Left ventricle myocardium inferior (tissue), 1 donor: ENCODE measurements at regions not wholly inside any gene's neighbourhood (a gene's known extent, or its start where the extent isn't known, plus 50 kb on each side); places are given as distances from the start of the nearest gene placed in this dataset.
"Not testable (repeated sequence)": the region's sequence is repeated elsewhere in the genome, so short reads cannot be mapped to it uniquely, and the experiment has no call there.

Experiments used
- DNase-seq: peaks from one replicate; pipeline ENCODE4 v3.0.0-alpha.2; 2020
- H3K27ac ChIP-seq: fragments of 200-600 bp; replicated peaks from 2 replicates; pipeline ENCODE4 v1.8.0; 2021
- H3K27me3 ChIP-seq: fragments of 200-600 bp; 2 replicates; pipeline ENCODE4 v1.8.0; 2021; ENCODE audit warnings: low read depth
- H3K36me3 ChIP-seq: fragments of 200-600 bp; 2 replicates; pipeline ENCODE4 v1.8.0; 2021
- H3K4me1 ChIP-seq: fragments of 200-600 bp; 2 replicates; pipeline ENCODE4 v1.8.0; 2021
- H3K4me3 ChIP-seq: fragments of 200-600 bp; 2 replicates; pipeline ENCODE4 v1.8.0; 2021; ENCODE audit warnings: mild to moderate bottlenecking, moderate library complexity
- H3K9me3 ChIP-seq: fragments of 200-600 bp; replicated peaks from 2 replicates; pipeline ENCODE4 v1.8.0; 2021
- CTCF ChIP-seq: fragments of 200-600 bp; IDR thresholded peaks from 2 replicates; pipeline ENCODE4 v1.8.0; 2021; ENCODE audit warnings: antibody characterized with exemption, mild to moderate bottlenecking, borderline replicate concordance
- intact Hi-C: fragments of 100-400 bp; cut with micrococcal nuclease; formaldehyde crosslinking; loops from one replicate; pipeline ENCODE4 v1.11.0; 2022
- donor health status: DM: no; HTN: yes; CAD: no; lungs with severe emphysema.

- TF ChIP-seq CTCF: no peak
- no peak overlapping the region for H3K4me3 ChIP-seq
- intact Hi-C loops: no loop called here
These were observed 2171.8 kb upstream of the DEFB115 start for GRCh38 chr20:29085625-29086024.

GRCh38 chr20:29086145-29086718 is 2171.2 kb upstream of the DEFB115 start:
- DNase-seq, H3K4me3 ChIP-seq, H3K27me3 ChIP-seq, intact Hi-C loops, H3K9me3 ChIP-seq, H3K27ac ChIP-seq, H3K4me1 ChIP-seq, H3K36me3 ChIP-seq: not testable (repeated sequence)

More at GRCh38 chr20:29085625-29086024, 2171.8 kb upstream of the DEFB115 start:
- peaks cover 7% of the 10 kb centered on the region for H3K9me3 ChIP-seq
- H3K4me1 ChIP-seq: no peaks in the 10 kb centered on the region
- H3K27me3 ChIP-seq: no peaks in the 10 kb centered on the region
- no peak overlapping the region for H3K27ac ChIP-seq
- no peaks in the 10 kb centered on the region for H3K36me3 ChIP-seq
- no peak for DNase-seq

DNA sequence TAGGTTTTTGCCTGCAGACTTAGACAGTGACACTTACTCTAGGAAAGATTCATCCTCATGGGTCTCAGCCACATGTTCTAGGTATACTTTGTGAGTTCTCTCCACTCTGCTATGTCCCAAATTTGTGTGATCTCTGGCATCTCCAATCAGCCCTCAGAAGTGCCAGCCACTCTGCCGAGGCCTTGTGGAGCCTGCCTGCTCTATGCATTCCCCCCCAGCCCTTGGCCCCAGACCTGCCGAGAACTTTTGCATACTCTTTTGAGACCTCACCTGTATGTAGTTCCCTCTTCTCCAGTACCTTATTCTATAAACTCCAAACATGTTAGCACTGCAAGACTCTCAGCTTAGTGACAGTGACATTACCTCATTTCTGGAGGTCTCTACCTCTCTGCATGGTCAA is 2170.5 kb upstream of the DEFB115 start:
- Histone ChIP-seq H3K4me1 (no peaks in the 10 kb centered on the region), H3K27me3 (no peaks in the 10 kb centered on the region), H3K9me3 (peaks cover 3% of the 10 kb centered on the region), H3K4me3 (no peak overlapping the region), H3K27ac (no peak overlapping the region), H3K36me3 (no peaks in the 10 kb centered on the region)
- DNase-seq: no peak
- intact Hi-C loops: no loop called here
- TF ChIP-seq CTCF: no peak

GRCh38 chr20:29087887-29088286 is 2169.6 kb upstream of the DEFB115 start:
- H3K27me3 ChIP-seq, DNase-seq, H3K36me3 ChIP-seq, H3K27ac ChIP-seq, H3K9me3 ChIP-seq, H3K4me1 ChIP-seq, H3K4me3 ChIP-seq, intact Hi-C loops: not testable (repeated sequence)

- DNase-seq, H3K36me3 ChIP-seq, H3K27ac ChIP-seq, intact Hi-C loops, H3K27me3 ChIP-seq, H3K4me1 ChIP-seq, H3K4me3 ChIP-seq, H3K9me3 ChIP-seq: not testable (repeated sequence)
These were observed 2169.0 kb upstream of the DEFB115 start for GRCh38 chr20:29088472-29088871.

- H3K9me3 ChIP-seq, H3K4me1 ChIP-seq, H3K27me3 ChIP-seq, H3K4me3 ChIP-seq, intact Hi-C loops, H3K27ac ChIP-seq, H3K36me3 ChIP-seq, DNase-seq: not testable (repeated sequence)
These were observed 2168.1 kb upstream of the DEFB115 start for GRCh38 chr20:29089409-29089808.

GRCh38 chr20:29093958-29094357 is 2163.5 kb upstream of the DEFB115 start:
- H3K36me3 ChIP-seq, H3K4me3 ChIP-seq, H3K27ac ChIP-seq, intact Hi-C loops, H3K27me3 ChIP-seq, H3K9me3 ChIP-seq, DNase-seq, H3K4me1 ChIP-seq: not testable (repeated sequence)

GRCh38 chr20:29096695-29097094 is 2160.8 kb upstream of the DEFB115 start:
- intact Hi-C loops, H3K9me3 ChIP-seq, H3K27ac ChIP-seq, H3K36me3 ChIP-seq, H3K4me1 ChIP-seq, DNase-seq, H3K4me3 ChIP-seq, H3K27me3 ChIP-seq: not testable (repeated sequence)

DNA sequence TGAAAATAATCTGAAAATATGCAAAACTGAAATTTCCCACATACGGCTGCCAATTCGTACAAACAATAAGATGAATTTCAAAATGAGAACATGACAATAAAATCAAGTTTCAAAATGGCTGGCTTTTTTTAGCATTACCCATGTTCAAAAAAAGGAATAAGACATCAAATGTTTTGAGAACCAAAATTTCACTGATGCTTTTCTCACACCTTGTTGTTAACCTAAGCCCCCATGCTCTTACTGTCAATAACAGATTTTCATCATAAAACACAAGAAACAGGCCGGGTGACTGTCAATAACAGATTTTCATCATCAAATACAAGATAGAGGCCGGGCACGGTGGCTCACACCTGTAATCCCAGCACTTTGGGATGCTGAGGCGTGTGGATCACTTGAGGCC is 2149.6 kb upstream of the DEFB115 start:
- H3K27me3 ChIP-seq, H3K4me3 ChIP-seq, H3K4me1 ChIP-seq, intact Hi-C loops, H3K36me3 ChIP-seq, DNase-seq, H3K27ac ChIP-seq: not testable (repeated sequence)
- peaks cover 19% of the 10 kb centered on the region for H3K9me3 ChIP-seq

GRCh38 chr20:29109386-29109785 is 2148.1 kb upstream of the DEFB115 start:
- H3K36me3 ChIP-seq, H3K27me3 ChIP-seq, intact Hi-C loops, H3K4me1 ChIP-seq, DNase-seq, H3K4me3 ChIP-seq, H3K27ac ChIP-seq: not testable (repeated sequence)
- peaks cover 26% of the 10 kb centered on the region for H3K9me3 ChIP-seq

- H3K36me3 ChIP-seq, H3K27me3 ChIP-seq, DNase-seq, intact Hi-C loops, H3K4me1 ChIP-seq, H3K27ac ChIP-seq, H3K4me3 ChIP-seq: not testable (repeated sequence)
- H3K9me3 ChIP-seq: peaks cover 33% of the 10 kb centered on the region
These were observed 2142.4 kb upstream of the DEFB115 start for GRCh38 chr20:29115097-29115496.
